Lung (tissue), 11 donors: ENCODE measurements at regions not wholly inside any gene's neighbourhood (a gene's known extent, or its start where the extent isn't known, plus 50 kb on each side); places are given as distances from the start of the nearest gene placed in this dataset.

Experiments used
- ATAC-seq: fragments of 200-7000 bp; cut with Tn5 transposase; one replicate; pipeline ENCODE4 v1.9.1; 2020; ENCODE audit warnings: moderate number of reproducible peaks; ENCODE audit not compliant: insufficient read depth, low FRiP score
- DNase-seq, 3 donors: peaks; one replicate each; pipeline ENCODE4 v3.0.0-alpha.2; 2013 to 2017
- H3K27ac ChIP-seq, 2 donors: one replicate each; pipeline ENCODE4 v1.5.1; 2013; ENCODE audit warnings: mild to moderate bottlenecking in 2 of 2, moderate library complexity in 2 of 2, control low read depth in 1 of 2, inconsistent platforms in 1 of 2, low read depth in 1 of 2, low read length in 1 of 2
- H3K27me3 ChIP-seq, 3 donors: one replicate each; pipeline ENCODE4 v1.5.1; 2013; ENCODE audit warnings: low read length in 2 of 3; ENCODE audit not compliant: control insufficient read depth in 3 of 3, insufficient read depth in 3 of 3
- H3K36me3 ChIP-seq, 4 donors: one replicate each; pipeline ENCODE4 v1.5.1; 2013; ENCODE audit warnings: low read length in 4 of 4, mild to moderate bottlenecking in 1 of 4, moderate library complexity in 1 of 4; ENCODE audit not compliant: control insufficient read depth in 4 of 4, insufficient read depth in 4 of 4
- H3K4me1 ChIP-seq, 5 donors: one replicate each; pipeline ENCODE4 v1.5.1; 2013; ENCODE audit warnings: low read length in 5 of 5, mild to moderate bottlenecking in 2 of 5, moderate library complexity in 1 of 5; ENCODE audit not compliant: control insufficient read depth in 5 of 5, insufficient read depth in 5 of 5
- H3K4me3 ChIP-seq: one replicate; pipeline ENCODE4 v1.5.1; 2013; ENCODE audit warnings: mild to moderate bottlenecking, control low read depth, moderate library complexity
- H3K9ac ChIP-seq, 2 donors: one replicate each; pipeline ENCODE4 v1.5.1; 2013; ENCODE audit warnings: low read length in 2 of 2, control low read depth in 1 of 2; ENCODE audit not compliant: insufficient read depth in 1 of 2
- H3K9me3 ChIP-seq, 4 donors: one replicate each; pipeline ENCODE4 v1.5.1; 2013; ENCODE audit warnings: low read length in 3 of 4, mild to moderate bottlenecking in 1 of 4, moderate library complexity in 1 of 4; ENCODE audit not compliant: control insufficient read depth in 4 of 4, insufficient read depth in 3 of 4
- WGBS, 2 donors: extraction: QIAGEN DNeasy Blood & Tissue Kit; methylation state at CpG; one replicate each; pipeline ENCODE4 v1.1.7; 2013; 5-methylcytosine and 5-hydroxymethylcytosine counted together
- TF ChIP-seq, protein P1 (sequence below): IDR thresholded peaks from 2 replicates; pipeline ENCODE4 v1.5.1; 2012; ENCODE audit warnings: mild to moderate bottlenecking; ENCODE audit errors: control extremely low read depth, extremely low read depth
- donor health status: control.
- donor health status: control.
- donor health status: Bipolar disorder and iron deficiency.
- donor health status: healthy.
- donor health status: DM: yes; HTN: yes; CAD: no.

DNA sequence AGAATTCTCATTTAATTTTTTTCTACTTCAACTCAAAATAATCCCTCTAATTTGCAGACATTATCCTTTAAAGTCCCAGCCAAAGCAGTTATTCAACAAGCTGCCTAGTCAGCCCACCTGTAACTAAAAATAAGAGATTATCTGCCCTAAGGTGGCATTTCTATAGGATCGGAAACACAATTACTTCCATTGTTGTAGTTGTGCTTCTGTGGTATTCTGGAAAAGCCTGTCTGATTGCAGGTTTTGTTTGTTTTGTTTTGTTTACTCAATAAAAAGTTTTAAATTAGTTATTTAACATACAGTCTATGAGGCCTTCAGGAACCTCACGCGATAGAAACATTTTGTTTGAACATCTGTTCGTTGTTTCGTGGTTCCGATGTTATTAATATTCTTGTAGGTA is 101.0 kb downstream of the ZIC5 start:
- TF ChIP-seq, protein P1, sequence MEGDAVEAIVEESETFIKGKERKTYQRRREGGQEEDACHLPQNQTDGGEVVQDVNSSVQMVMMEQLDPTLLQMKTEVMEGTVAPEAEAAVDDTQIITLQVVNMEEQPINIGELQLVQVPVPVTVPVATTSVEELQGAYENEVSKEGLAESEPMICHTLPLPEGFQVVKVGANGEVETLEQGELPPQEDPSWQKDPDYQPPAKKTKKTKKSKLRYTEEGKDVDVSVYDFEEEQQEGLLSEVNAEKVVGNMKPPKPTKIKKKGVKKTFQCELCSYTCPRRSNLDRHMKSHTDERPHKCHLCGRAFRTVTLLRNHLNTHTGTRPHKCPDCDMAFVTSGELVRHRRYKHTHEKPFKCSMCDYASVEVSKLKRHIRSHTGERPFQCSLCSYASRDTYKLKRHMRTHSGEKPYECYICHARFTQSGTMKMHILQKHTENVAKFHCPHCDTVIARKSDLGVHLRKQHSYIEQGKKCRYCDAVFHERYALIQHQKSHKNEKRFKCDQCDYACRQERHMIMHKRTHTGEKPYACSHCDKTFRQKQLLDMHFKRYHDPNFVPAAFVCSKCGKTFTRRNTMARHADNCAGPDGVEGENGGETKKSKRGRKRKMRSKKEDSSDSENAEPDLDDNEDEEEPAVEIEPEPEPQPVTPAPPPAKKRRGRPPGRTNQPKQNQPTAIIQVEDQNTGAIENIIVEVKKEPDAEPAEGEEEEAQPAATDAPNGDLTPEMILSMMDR, result no peak
- no peaks in the 10 kb centered on the region for H3K36me3 ChIP-seq
- no peak overlapping the region for H3K4me3 ChIP-seq
- H3K27me3 ChIP-seq, result no peaks in the 10 kb centered on the region
- WGBS, 2 donors, result 92 to 94% methylated on average over 6 of the region's 6 CpGs
- peaks cover 0 to 41% (median 0%) of the 10 kb centered on the region in 5 donors for H3K4me1 ChIP-seq
- no peak for ATAC-seq
- no peak for DNase-seq
- no peak overlapping the region for H3K9ac ChIP-seq
- H3K9me3 ChIP-seq, result no peaks in the 10 kb centered on the region
- no peak overlapping the region for H3K27ac ChIP-seq

DNA sequence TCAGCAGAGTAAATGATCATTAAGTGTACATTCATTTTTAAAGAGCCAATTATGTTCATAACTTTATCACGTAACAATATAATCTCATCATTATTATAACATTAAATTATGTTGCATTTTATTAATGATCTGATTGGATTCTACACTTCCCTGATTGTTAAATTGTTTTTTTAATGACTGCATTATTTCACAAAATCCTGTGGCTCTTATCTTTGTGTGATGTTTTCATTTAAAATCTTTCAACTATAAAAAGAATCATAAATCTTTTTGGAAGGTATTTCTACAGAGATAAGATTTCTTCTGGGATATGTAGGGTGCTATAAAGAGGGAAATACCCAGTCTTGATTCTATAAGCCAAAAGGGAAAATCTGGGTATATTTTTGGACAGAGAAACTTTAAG is 101.7 kb downstream of the ZIC5 start:
- H3K27me3 ChIP-seq, result no peaks in the 10 kb centered on the region
- TF ChIP-seq, protein P1, result no peak
- WGBS, 2 donors, result 87 to 93% methylated on average over 1 of the region's 1 CpG
- no peak overlapping the region for H3K27ac ChIP-seq
- no peaks in the 10 kb centered on the region for H3K36me3 ChIP-seq
- H3K4me3 ChIP-seq, result no peak overlapping the region
- ATAC-seq (no peak), DNase-seq (no peak)
- peaks cover 0 to 34% (median 0%) of the 10 kb centered on the region in 5 donors for H3K4me1 ChIP-seq
- H3K9ac ChIP-seq, result no peak overlapping the region
- H3K9me3 ChIP-seq, result no peaks in the 10 kb centered on the region

DNA sequence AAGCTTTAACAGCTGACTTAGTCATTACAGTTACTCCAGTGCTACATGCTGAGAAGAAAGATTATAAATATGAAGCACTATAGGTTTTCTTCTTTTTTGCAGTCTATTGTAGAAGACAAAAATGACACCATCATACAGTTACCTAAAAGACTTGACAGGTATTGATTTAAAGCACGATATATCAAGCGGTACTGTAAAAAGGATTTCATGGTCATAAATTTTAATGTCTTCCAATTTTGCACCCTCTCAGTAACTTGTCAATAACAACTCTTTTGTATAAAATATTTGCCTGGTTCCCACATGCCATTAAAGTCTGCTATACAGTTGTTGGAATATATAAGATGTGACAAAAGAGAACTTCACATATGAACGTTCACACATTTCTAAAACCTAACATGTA is 102.8 kb downstream of the ZIC5 start:
- DNase-seq (no peak), ATAC-seq (no peak)
- H3K27ac ChIP-seq, result no peak overlapping the region
- TF ChIP-seq, protein P1, result no peak
- no peaks in the 10 kb centered on the region for H3K36me3 ChIP-seq
- H3K4me3 ChIP-seq, result no peak overlapping the region
- no peaks in the 10 kb centered on the region for H3K27me3 ChIP-seq
- H3K4me1 ChIP-seq, result peaks cover 0 to 25% (median 0%) of the 10 kb centered on the region in 5 donors
- H3K9me3 ChIP-seq, result no peaks in the 10 kb centered on the region
- no peak overlapping the region for H3K9ac ChIP-seq
- 96% methylated on average over 3 of the region's 3 CpGs for WGBS, 2 donors

DNA sequence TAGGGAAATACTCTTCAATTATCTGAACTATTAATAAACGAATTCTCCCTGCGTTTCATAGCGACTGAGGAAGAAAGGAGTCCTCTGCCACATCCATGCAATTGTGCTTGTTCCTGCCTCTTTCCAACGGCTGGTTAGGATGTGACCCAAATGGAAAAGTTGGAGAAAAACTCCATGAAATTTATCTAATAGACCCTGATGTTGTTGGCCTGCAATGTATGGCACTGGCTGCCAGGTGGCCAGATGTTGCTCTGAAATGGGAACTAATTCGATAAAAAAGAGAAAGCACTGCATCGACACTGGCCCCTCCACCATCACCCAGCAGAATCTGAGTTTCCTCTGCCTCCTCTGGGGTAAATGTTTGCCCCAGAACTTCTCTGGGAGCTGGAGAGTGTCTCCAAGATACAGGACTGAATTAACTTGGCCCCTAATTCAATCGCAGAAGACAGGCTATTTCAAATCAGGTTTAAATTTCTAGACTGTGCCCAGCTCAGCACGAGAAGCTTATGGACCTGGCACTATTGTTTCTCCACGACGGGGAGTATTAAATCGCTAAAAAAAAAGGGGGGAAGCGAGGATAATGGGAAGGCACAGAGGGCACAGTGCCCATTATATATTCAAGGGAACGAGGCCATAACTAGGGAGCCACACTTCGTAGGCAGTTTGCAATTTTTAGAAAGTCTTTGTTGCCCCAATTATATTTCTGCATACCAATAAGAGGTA is 103.9 kb downstream of the ZIC5 start:
- Histone ChIP-seq H3K4me3 (no peak overlapping the region), H3K4me1 (peaks cover 0 to 19% (median 0%) of the 10 kb centered on the region in 5 donors), H3K9ac (no peak overlapping the region), H3K27ac (no peak overlapping the region), H3K9me3 (no peaks in the 10 kb centered on the region), H3K27me3 (no peaks in the 10 kb centered on the region), H3K36me3 (no peaks in the 10 kb centered on the region)
- no peak for DNase-seq
- 92% methylated on average over 14 of the region's 14 CpGs for WGBS, 2 donors
- ATAC-seq, result no peak
- TF ChIP-seq, protein P1, result no peak
